ENCODE measurements at regions not wholly inside any gene's neighbourhood (a gene's known extent, or its start where the extent isn't known, plus 50 kb on each side); places are given as distances from the start of the nearest gene placed in this dataset.

- ATAC-seq: no peak
- TF ChIP-seq RARB (CRISPR knock-in tag; IDR thresholded peaks at IDR 0.05): no peak
- no peak for TF ChIP-seq POU6F1 (CRISPR knock-in tag; IDR thresholded peaks at IDR 0.05; ENCODE audit: borderline replicate concordance, low read depth)
- no peak for TF ChIP-seq ZFP30 (CRISPR knock-in tag; IDR thresholded peaks at IDR 0.05)
- TF ChIP-seq TOX (CRISPR knock-in tag; IDR thresholded peaks at IDR 0.05; ENCODE audit: borderline replicate concordance): no peak
- TF ChIP-seq ZNF565 (CRISPR knock-in tag; conservative IDR thresholded peaks at IDR 0.05; ENCODE audit: low read depth): no peak
- no peak for TF ChIP-seq TSHZ2 (CRISPR knock-in tag; IDR thresholded peaks at IDR 0.05)
- no peak for TF ChIP-seq ZNF8 (CRISPR knock-in tag; IDR thresholded peaks at IDR 0.05)
- no peak for TF ChIP-seq ZNF70 (CRISPR knock-in tag; IDR thresholded peaks at IDR 0.05)
- TF ChIP-seq GLIS3 (CRISPR knock-in tag; IDR thresholded peaks at IDR 0.05): no peak
- no peak for TF ChIP-seq ESRRG (CRISPR knock-in tag; IDR thresholded peaks at IDR 0.05)
- TF ChIP-seq SNAI2 (CRISPR knock-in tag; IDR thresholded peaks at IDR 0.05): no peak
- no peak for TF ChIP-seq OSR1 (CRISPR knock-in tag; IDR thresholded peaks at IDR 0.05)
- TF ChIP-seq CSRNP3 (CRISPR knock-in tag; IDR thresholded peaks at IDR 0.05): no peak
- no peak for TF ChIP-seq CSDC2 (CRISPR knock-in tag; IDR thresholded peaks at IDR 0.05)
- TF ChIP-seq ZFP3 (CRISPR knock-in tag; IDR thresholded peaks at IDR 0.05): no peak
- TF ChIP-seq ISL1 (CRISPR knock-in tag; IDR thresholded peaks at IDR 0.05): no peak
- no peak for TF ChIP-seq ZC3H10 (CRISPR knock-in tag; IDR thresholded peaks at IDR 0.05)
- TF ChIP-seq BACH2 (CRISPR knock-in tag; IDR thresholded peaks at IDR 0.05; ENCODE audit: borderline replicate concordance): no peak
- no peak for TF ChIP-seq PATZ1 (CRISPR knock-in tag; IDR thresholded peaks at IDR 0.05; ENCODE audit: borderline replicate concordance)
- TF ChIP-seq ARNTL (CRISPR knock-in tag; IDR thresholded peaks at IDR 0.05; ENCODE audit: borderline replicate concordance, low read depth): no peak
These were observed 244.7 kb upstream of the CELF2 start for GRCh38 chr10:10772874-10773508.

GRCh38 chr10:10774416-10774815, 243.3 kb upstream of the CELF2 start:
- TF ChIP-seq TOX (CRISPR knock-in tag; IDR thresholded peaks at IDR 0.05; ENCODE audit: borderline replicate concordance) (no peak), CSRNP3 (CRISPR knock-in tag; IDR thresholded peaks at IDR 0.05) (no peak), ZNF70 (CRISPR knock-in tag; IDR thresholded peaks at IDR 0.05) (no peak), SNAI2 (CRISPR knock-in tag; IDR thresholded peaks at IDR 0.05) (no peak), ARNTL (CRISPR knock-in tag; IDR thresholded peaks at IDR 0.05; ENCODE audit: borderline replicate concordance, low read depth) (no peak), PPARA (CRISPR knock-in tag; IDR thresholded peaks at IDR 0.05; ENCODE audit: borderline replicate concordance) (no peak), OSR1 (CRISPR knock-in tag; IDR thresholded peaks at IDR 0.05) (no peak), POU6F1 (CRISPR knock-in tag; IDR thresholded peaks at IDR 0.05; ENCODE audit: borderline replicate concordance, low read depth) (no peak), ZC3H10 (CRISPR knock-in tag; IDR thresholded peaks at IDR 0.05) (no peak), ISL1 (CRISPR knock-in tag; IDR thresholded peaks at IDR 0.05) (no peak), ZFP3 (CRISPR knock-in tag; IDR thresholded peaks at IDR 0.05) (no peak), ZFP30 (CRISPR knock-in tag; IDR thresholded peaks at IDR 0.05) (no peak), TCF4 (CRISPR knock-in tag; IDR thresholded peaks at IDR 0.05; ENCODE audit: borderline replicate concordance) (no peak), CREB5 (CRISPR knock-in tag; IDR thresholded peaks at IDR 0.05; ENCODE audit: low read depth) (no peak), ZNF565 (CRISPR knock-in tag; conservative IDR thresholded peaks at IDR 0.05; ENCODE audit: low read depth) (no peak), BACH2 (CRISPR knock-in tag; IDR thresholded peaks at IDR 0.05; ENCODE audit: borderline replicate concordance) (no peak)

More at GRCh38 chr10:10774416-10774815, 243.3 kb upstream of the CELF2 start:
- no peak for ATAC-seq
